Muscle of arm (tissue), 1 donor: ENCODE measurements at regions not wholly inside any gene's neighbourhood (a gene's known extent, or its start where the extent isn't known, plus 50 kb on each side); places are given as distances from the start of the nearest gene placed in this dataset.

Experiments
- DNase-seq: peaks from one replicate; pipeline ENCODE4 v3.0.0-alpha.2; 2013

- no peak for DNase-seq
Observed at GRCh38 chr12:111076611-111077451, 156.5 kb upstream of the MYL2 start.

GRCh38 chr12:111076199-111076598 is 155.8 kb upstream of the MYL2 start:
- no peak for DNase-seq

GRCh38 chr12:111074965-111075364 is 154.6 kb upstream of the MYL2 start:
- DNase-seq: no peak

GRCh38 chr12:111074559-111074958 is 154.2 kb upstream of the MYL2 start:
- DNase-seq: no peak

- no peak for DNase-seq
Observed at GRCh38 chr12:111073370-111073769, 153.0 kb upstream of the MYL2 start.

- DNase-seq: no peak
Observed at GRCh38 chr12:111072299-111072698, 151.9 kb upstream of the MYL2 start.

- no peak for DNase-seq
Observed at GRCh38 chr12:111069886-111070285, 149.5 kb upstream of the MYL2 start.

- DNase-seq: no peak
Observed at GRCh38 chr12:111068290-111068689, 147.9 kb upstream of the MYL2 start.

GRCh38 chr12:111067498-111067897 is 147.1 kb upstream of the MYL2 start:
- no peak for DNase-seq

- no peak for DNase-seq
Observed at GRCh38 chr12:111066744-111067437, 146.5 kb upstream of the MYL2 start.

- no peak for DNase-seq
Observed at GRCh38 chr12:111064982-111065381, 144.6 kb upstream of the MYL2 start.

- no peak for DNase-seq
Observed at GRCh38 chr12:111064154-111064553, 143.8 kb upstream of the MYL2 start.

GRCh38 chr12:111063295-111064026 is 143.1 kb upstream of the MYL2 start:
- DNase-seq: no peak

- no peak for DNase-seq
Observed at GRCh38 chr12:111057701-111058425, 137.5 kb upstream of the MYL2 start.

- no peak for DNase-seq
Observed at GRCh38 chr12:111056618-111057521, 136.5 kb upstream of the MYL2 start.

GRCh38 chr12:111055181-111055880 is 135.0 kb upstream of the MYL2 start:
- no peak for DNase-seq

GRCh38 chr12:111048991-111049390 is 128.6 kb upstream of the MYL2 start:
- DNase-seq: no peak

GRCh38 chr12:111046896-111047295 is 126.5 kb upstream of the MYL2 start:
- DNase-seq: no peak

GRCh38 chr12:111045941-111046340 is 125.6 kb upstream of the MYL2 start:
- no peak for DNase-seq

GRCh38 chr12:111041091-111041490 is 120.7 kb upstream of the MYL2 start:
- no peak for DNase-seq
